Left lung (tissue), 4 donors: ENCODE measurements at regions not wholly inside any gene's neighbourhood (a gene's known extent, or its start where the extent isn't known, plus 50 kb on each side); places are given as distances from the start of the nearest gene placed in this dataset.
A peak's percentile ranks its signal among the peaks of the same experiment; 100 is the strongest.

Source experiments
- ATAC-seq: fragments of 200-7000 bp; cut with Tn5 transposase; one replicate; pipeline ENCODE4 v1.9.1; 2020; ENCODE audit warnings: moderate library complexity
- DNase-seq, 4 donors: peaks; one replicate each; pipeline ENCODE4 v3.0.0-alpha.2; 2013 to 2020
- H3K27ac ChIP-seq, 2 donors: fragments of 200-600 bp; sonication (generic) in 1 of 2; one replicate each; pipeline versions ENCODE4 v1.5.0 to v1.8.0; 2020 to 2021
- H3K27me3 ChIP-seq, 2 donors: fragments of 200-600 bp; sonication (generic) in 1 of 2; one replicate each; pipeline versions ENCODE4 v1.5.0 to v1.8.0; 2020 to 2021
- H3K36me3 ChIP-seq, 2 donors: fragments of 200-600 bp; sonication (generic) in 1 of 2; one replicate each; pipeline versions ENCODE4 v1.5.0 to v1.8.0; 2020 to 2021
- H3K4me1 ChIP-seq, 2 donors: fragments of 200-600 bp; one replicate each; pipeline ENCODE4 v1.8.0; 2021
- H3K4me3 ChIP-seq, 2 donors: fragments of 200-600 bp; sonication (generic) in 1 of 2; one replicate each; pipeline versions ENCODE4 v1.5.0 to v1.8.0; 2020 to 2021; ENCODE audit warnings: mild to moderate bottlenecking in 1 of 2
- H3K9me3 ChIP-seq, 2 donors: fragments of 200-600 bp; sonication (generic) in 1 of 2; one replicate each; pipeline versions ENCODE4 v1.5.0 to v1.8.0; 2020 to 2021
- intact Hi-C, 2 donors: fragments of 100-400 bp; cut with DNase I; formaldehyde crosslinking; loops; one replicate each; pipeline versions ENCODE4 v1.11.2 to v1.14.2; 2022
- TF ChIP-seq, protein P1 (sequence below), 2 donors: fragments of 200-600 bp; sonication (generic) in 1 of 2; IDR thresholded peaks; one replicate each; pipeline versions ENCODE4 v1.5.0 to v1.8.0; 2021; ENCODE audit warnings: antibody characterized with exemption in 2 of 2
- donor health status: DM: no; HTN: yes; CAD: no.
- donor health status: DM: no; HTN: no; CAD: no.

GRCh38 chr1:67571406-67571805, 113.6 kb upstream of the GADD45A start:
- H3K4me1 ChIP-seq: peaks cover 3 to 12% of the 10 kb centered on the region in 2 donors
- ATAC-seq (no peak), DNase-seq (no peak)
- TF ChIP-seq, protein P1, sequence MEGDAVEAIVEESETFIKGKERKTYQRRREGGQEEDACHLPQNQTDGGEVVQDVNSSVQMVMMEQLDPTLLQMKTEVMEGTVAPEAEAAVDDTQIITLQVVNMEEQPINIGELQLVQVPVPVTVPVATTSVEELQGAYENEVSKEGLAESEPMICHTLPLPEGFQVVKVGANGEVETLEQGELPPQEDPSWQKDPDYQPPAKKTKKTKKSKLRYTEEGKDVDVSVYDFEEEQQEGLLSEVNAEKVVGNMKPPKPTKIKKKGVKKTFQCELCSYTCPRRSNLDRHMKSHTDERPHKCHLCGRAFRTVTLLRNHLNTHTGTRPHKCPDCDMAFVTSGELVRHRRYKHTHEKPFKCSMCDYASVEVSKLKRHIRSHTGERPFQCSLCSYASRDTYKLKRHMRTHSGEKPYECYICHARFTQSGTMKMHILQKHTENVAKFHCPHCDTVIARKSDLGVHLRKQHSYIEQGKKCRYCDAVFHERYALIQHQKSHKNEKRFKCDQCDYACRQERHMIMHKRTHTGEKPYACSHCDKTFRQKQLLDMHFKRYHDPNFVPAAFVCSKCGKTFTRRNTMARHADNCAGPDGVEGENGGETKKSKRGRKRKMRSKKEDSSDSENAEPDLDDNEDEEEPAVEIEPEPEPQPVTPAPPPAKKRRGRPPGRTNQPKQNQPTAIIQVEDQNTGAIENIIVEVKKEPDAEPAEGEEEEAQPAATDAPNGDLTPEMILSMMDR (IDR thresholded peaks at IDR 0.05): no peak
- no peaks in the 10 kb centered on the region for H3K9me3 ChIP-seq
- H3K27me3 ChIP-seq: no peaks in the 10 kb centered on the region
- no peak overlapping the region for H3K4me3 ChIP-seq
- H3K27ac ChIP-seq: no peak overlapping the region
- intact Hi-C loops: no loop called here
- H3K36me3 ChIP-seq: no peaks in the 10 kb centered on the region

GRCh38 chr1:67571901-67572593, 113.0 kb upstream of the GADD45A start:
- no peak overlapping the region for H3K4me3 ChIP-seq
- no peak overlapping the region for H3K27ac ChIP-seq

DNA sequence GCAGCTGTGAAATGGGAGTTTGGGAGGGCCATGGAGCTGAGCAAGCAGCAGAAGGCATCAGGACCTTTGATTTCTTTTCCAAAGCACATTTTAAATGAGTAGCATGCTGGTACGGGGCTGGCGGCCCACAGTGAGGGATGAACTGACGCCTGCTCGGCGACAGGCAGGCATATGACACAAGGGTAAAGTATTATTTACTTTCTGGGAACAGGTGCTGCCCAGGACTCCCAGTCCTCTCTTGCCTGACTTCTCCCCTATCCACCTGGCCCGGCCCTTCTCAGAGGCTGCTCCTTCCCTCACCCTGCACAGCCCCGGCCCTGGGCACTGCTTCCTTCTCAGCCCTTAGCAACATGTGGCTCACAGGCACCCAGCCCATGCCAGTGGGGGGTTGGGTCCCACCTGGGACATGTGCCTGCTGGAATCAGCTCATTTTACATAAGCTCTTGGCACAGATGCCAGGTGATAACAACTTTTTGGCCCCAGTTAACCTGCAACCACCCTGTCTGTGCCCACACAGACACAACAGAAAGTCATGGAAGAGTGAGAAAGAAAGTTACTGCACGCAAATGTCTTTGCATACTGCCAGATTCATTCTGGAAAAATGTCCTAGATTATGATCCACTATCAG, 112.3 kb upstream of the GADD45A start:
- H3K4me3 ChIP-seq: no peak overlapping the region
- intact Hi-C loops: no loop called here
- DNase-seq (peak in 2 of 4 donors; percentile 65 to 87), ATAC-seq (peak; percentile 87)
- H3K36me3 ChIP-seq: no peaks in the 10 kb centered on the region
- H3K27ac ChIP-seq: no peak overlapping the region
- TF ChIP-seq, protein P1 (IDR thresholded peaks at IDR 0.05): no peak
- no peaks in the 10 kb centered on the region for H3K9me3 ChIP-seq
- H3K4me1 ChIP-seq: peaks cover 3 to 12% of the 10 kb centered on the region in 2 donors
- H3K27me3 ChIP-seq: no peaks in the 10 kb centered on the region

More at GRCh38 chr1:67571901-67572593, 113.0 kb upstream of the GADD45A start:
- no peak for DNase-seq
- intact Hi-C loops: no loop called here
- Histone ChIP-seq H3K4me1 (peaks cover 3 to 12% of the 10 kb centered on the region in 2 donors), H3K27me3 (no peaks in the 10 kb centered on the region), H3K36me3 (no peaks in the 10 kb centered on the region), H3K9me3 (no peaks in the 10 kb centered on the region)
- TF ChIP-seq, protein P1 (IDR thresholded peaks at IDR 0.05): no peak
- ATAC-seq: peak; percentile 20

DNA sequence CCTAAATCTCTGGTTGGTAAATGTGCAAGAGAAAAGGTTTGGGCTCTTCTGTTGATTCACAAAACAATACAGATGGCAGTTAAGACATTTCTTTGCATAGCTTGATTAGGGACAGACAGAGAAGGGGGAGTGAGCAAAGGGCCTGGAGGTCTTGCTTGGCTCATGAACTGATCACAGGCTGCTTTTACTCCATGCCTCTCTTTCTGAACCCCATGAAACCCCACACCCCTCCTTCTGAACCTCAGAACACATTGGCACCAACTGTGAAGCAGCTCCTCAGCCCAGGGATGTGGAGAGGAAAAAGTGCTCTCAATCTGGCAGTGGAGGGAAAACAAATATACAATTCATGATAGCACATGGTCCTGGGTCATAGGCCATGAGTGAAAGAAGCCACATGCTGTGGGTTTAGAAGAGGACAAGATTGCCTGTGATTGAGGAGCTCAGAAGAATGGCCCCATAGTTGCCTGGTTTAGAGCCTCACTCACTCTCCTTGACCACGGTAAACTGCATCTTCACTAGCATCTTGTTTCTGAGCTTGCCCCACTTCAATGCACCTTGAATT, 111.6 kb upstream of the GADD45A start:
- no peak for ATAC-seq
- H3K27ac ChIP-seq: no peak overlapping the region
- no peaks in the 10 kb centered on the region for H3K27me3 ChIP-seq
- TF ChIP-seq, protein P1 (IDR thresholded peaks at IDR 0.05): no peak
- H3K4me3 ChIP-seq: no peak overlapping the region
- H3K36me3 ChIP-seq: no peaks in the 10 kb centered on the region
- intact Hi-C loops: no loop called here
- DNase-seq: no peak
- H3K9me3 ChIP-seq: no peaks in the 10 kb centered on the region
- H3K4me1 ChIP-seq: peaks cover 3 to 12% of the 10 kb centered on the region in 2 donors

DNA sequence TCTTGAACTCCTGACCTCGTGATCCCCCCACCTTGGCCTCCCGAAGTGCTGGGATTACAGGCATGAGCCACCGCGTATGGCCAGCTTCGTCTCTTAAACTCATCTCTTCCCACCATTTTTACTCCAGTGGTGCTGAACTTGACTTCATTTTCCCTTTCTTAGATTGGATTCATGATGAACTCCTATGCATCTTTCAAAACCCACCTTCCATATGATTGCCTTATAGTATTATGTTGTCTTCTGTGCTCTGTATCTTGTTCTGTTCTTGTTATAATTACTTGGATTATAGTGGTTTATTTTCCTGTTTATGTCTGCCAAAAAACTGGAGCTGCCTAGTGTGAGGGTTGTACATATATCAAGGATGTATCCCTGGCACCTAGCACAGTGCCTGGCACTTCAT, 110.8 kb upstream of the GADD45A start:
- Histone ChIP-seq H3K4me3 (no peak overlapping the region), H3K9me3 (no peaks in the 10 kb centered on the region), H3K4me1 (peaks cover 3 to 12% of the 10 kb centered on the region in 2 donors), H3K27me3 (no peaks in the 10 kb centered on the region), H3K36me3 (no peaks in the 10 kb centered on the region), H3K27ac (no peak overlapping the region)
- ATAC-seq (no peak), DNase-seq (no peak)
- intact Hi-C loops: no loop called here
- TF ChIP-seq, protein P1 (IDR thresholded peaks at IDR 0.05): no peak
